Large intestine (tissue), 3 donors: ENCODE measurements at regions not wholly inside any gene's neighbourhood (a gene's known extent, or its start where the extent isn't known, plus 50 kb on each side); places are given as distances from the start of the nearest gene placed in this dataset.
"Not testable (repeated sequence)": the region's sequence is repeated elsewhere in the genome, so short reads cannot be mapped to it uniquely, and the experiment has no call there.

Experiments used
- DNase-seq, 2 donors: peaks; one replicate each; pipeline versions ENCODE4 v3.0.0 to v3.0.0-alpha.2; 2013
- H3K27ac ChIP-seq: one replicate; pipeline ENCODE4 v1.5.1; 2013; ENCODE audit warnings: low read length
- H3K27me3 ChIP-seq: 2 replicates; pipeline ENCODE4 v1.6.1; 2013; ENCODE audit warnings: low read length; ENCODE audit not compliant: control insufficient read depth, insufficient read depth
- H3K36me3 ChIP-seq: 2 replicates; pipeline ENCODE4 v1.6.1; 2013; ENCODE audit warnings: low read length; ENCODE audit not compliant: control insufficient read depth, insufficient read depth
- H3K4me1 ChIP-seq: one replicate; pipeline ENCODE4 v1.6.1; 2013; ENCODE audit warnings: low read length; ENCODE audit not compliant: control insufficient read depth, insufficient read depth
- H3K4me3 ChIP-seq: one replicate; pipeline ENCODE4 v1.5.1; 2013; ENCODE audit warnings: low read length
- H3K9me3 ChIP-seq: one replicate; pipeline ENCODE4 v1.6.1; 2013; ENCODE audit warnings: mild to moderate bottlenecking, low read depth, low read length, moderate library complexity; ENCODE audit not compliant: control insufficient read depth
- WGBS: methylation state at CpG from one replicate; pipeline ENCODE4 v1.1.5; 2013; ENCODE audit warnings: low lambda C conversion rate; ENCODE audit not compliant: insufficient coverage; 5-methylcytosine and 5-hydroxymethylcytosine counted together

DNA sequence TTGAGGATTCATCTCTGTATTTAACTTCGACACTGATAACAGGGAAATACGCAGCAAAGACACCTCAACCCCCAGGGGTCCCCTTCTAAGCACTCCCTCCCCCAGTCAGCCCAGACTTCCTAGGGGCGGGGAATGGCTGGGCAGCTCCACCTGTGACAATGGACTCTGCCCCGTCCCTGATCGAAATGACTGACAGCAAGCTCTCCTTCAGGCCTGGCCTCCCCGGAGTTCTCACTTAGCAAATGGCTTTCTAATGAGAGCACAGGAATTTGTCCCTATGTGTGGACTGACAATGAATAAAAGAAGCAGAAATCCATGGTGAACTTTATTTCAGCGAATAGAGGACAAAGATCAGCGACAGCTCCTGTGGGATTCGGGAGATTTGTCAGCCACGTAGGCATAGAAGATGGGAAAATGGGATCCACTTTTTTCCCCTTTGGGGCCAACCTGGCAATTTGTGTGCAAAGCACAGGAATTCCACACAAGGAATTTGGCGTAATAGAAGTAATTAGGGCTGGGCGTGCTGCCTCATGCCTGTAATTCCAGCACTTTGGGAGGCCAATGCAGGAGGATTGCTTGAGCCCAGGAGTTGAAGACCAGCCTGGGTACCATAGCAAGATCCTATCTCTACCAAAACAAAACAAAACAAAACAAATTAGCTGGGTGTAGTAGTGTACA lies 63.8 kb downstream of the TNFAIP2 start:
- Histone ChIP-seq H3K9me3 (peaks cover 12% of the 10 kb centered on the region), H3K27me3 (peaks cover 5% of the 10 kb centered on the region), H3K4me1 (peaks cover 38% of the 10 kb centered on the region), H3K36me3 (no peaks in the 10 kb centered on the region), H3K27ac (peak overlapping the region; percentile 83), H3K4me3 (peak overlapping the region; percentile 27)
- 33% methylated on average over 1 of the region's 12 CpGs for WGBS
- DNase-seq = peak; percentile 89 to 93

DNA sequence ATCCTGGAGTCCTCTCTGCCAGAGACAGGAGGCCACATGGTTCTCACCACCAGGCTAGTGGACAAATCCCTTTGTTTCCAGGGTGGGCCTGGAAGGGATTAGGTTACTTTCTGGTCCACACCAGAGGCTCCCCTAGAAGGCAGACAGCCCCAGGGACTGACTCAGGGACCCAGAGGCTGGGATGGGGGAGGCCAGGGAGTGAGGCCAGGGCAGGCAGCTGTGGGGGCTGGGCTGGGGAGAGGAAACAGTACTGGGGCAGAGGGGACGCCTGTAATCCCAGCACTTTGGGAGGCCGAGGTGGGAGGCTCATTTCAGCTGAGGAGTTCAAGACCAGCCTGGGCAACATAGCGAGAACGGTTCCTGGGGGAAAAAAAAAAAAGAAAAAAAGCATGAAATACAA lies 64.7 kb downstream of the TNFAIP2 start:
- peaks cover 5% of the 10 kb centered on the region for H3K27me3 ChIP-seq
- peaks cover 44% of the 10 kb centered on the region for H3K4me1 ChIP-seq
- DNase-seq = no peak
- H3K36me3 ChIP-seq = no peaks in the 10 kb centered on the region
- H3K4me3 ChIP-seq = no peak overlapping the region
- H3K27ac ChIP-seq = peak overlapping the region; percentile 83
- WGBS = 100% methylated on average over 3 of the region's 4 CpGs
- peaks cover 12% of the 10 kb centered on the region for H3K9me3 ChIP-seq

DNA sequence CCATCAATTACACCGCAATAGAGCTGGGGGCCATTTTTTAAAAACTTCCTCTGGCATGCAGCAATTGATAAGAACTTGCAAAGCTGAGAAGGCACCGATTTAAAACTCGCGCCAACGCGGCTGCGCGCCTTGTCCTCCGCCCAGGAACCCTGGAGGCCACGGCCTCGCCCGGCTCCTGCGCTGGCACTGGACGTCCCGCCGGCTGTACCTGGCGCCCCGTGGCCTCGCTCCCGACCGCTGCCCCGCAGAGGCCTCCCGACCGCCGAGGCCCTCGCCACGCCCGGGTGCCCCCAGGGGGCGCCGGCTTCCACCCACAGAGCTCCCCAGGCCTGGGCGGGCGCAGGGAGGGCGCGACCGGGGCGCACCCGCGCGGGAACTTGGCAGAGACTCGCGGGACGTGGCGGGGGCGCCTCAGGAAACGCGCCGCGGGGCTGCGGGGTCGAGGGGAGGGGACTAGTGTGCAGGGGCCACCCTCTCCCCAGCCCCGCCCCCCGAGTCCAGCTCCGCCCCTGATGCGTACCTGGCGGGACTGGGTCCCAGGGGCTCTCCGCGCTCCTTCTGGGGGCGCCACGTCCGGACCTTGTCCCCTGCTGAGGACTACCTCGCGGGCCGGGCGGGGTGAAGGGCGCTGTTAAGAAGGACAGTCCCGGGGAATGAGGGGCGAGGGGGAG lies 65.7 kb downstream of the TNFAIP2 start:
- WGBS = no CpG with 5 or more reads among the region's 67 CpGs
- peak overlapping the region; percentile 83 for H3K27ac ChIP-seq
- peaks cover 18% of the 10 kb centered on the region for H3K9me3 ChIP-seq
- peaks cover 5% of the 10 kb centered on the region for H3K27me3 ChIP-seq
- H3K4me3 ChIP-seq = peak overlapping the region; percentile 50
- peaks cover 44% of the 10 kb centered on the region for H3K4me1 ChIP-seq
- peak; percentile 66 to 86 for DNase-seq
- no peaks in the 10 kb centered on the region for H3K36me3 ChIP-seq

- no CpG with 5 or more reads among the region's 48 CpGs for WGBS
- peak in 1 of 2 donors; percentile 2 for DNase-seq
- peak overlapping the region; percentile 50 for H3K4me3 ChIP-seq
- peaks cover 44% of the 10 kb centered on the region for H3K4me1 ChIP-seq
- peak overlapping the region; percentile 32 for H3K27ac ChIP-seq
- peaks cover 18% of the 10 kb centered on the region for H3K9me3 ChIP-seq
- H3K36me3 ChIP-seq = no peaks in the 10 kb centered on the region
- H3K27me3 ChIP-seq = peaks cover 5% of the 10 kb centered on the region
Measured at GRCh38 chr14:103189481-103190470, 66.5 kb downstream of the TNFAIP2 start.

GRCh38 chr14:103190741-103191140 lies 67.5 kb downstream of the TNFAIP2 start:
- H3K4me1 ChIP-seq = peaks cover 44% of the 10 kb centered on the region
- H3K27ac ChIP-seq = peak overlapping the region; percentile 28
- no peak for DNase-seq
- H3K4me3 ChIP-seq = no peak overlapping the region
- WGBS = no CpG with 5 or more reads among the region's 11 CpGs
- H3K27me3 ChIP-seq = peaks cover 5% of the 10 kb centered on the region
- no peaks in the 10 kb centered on the region for H3K36me3 ChIP-seq
- peaks cover 18% of the 10 kb centered on the region for H3K9me3 ChIP-seq

GRCh38 chr14:103191844-103192243 lies 68.6 kb downstream of the TNFAIP2 start:
- Histone ChIP-seq H3K36me3 (no peaks in the 10 kb centered on the region), H3K27me3 (peaks cover 5% of the 10 kb centered on the region), H3K4me1 (peaks cover 36% of the 10 kb centered on the region), H3K9me3 (peaks cover 18% of the 10 kb centered on the region), H3K4me3 (no peak overlapping the region), H3K27ac (peak overlapping the region; percentile 94)
- WGBS = 100% methylated on average over 1 of the region's 3 CpGs
- no peak for DNase-seq

DNA sequence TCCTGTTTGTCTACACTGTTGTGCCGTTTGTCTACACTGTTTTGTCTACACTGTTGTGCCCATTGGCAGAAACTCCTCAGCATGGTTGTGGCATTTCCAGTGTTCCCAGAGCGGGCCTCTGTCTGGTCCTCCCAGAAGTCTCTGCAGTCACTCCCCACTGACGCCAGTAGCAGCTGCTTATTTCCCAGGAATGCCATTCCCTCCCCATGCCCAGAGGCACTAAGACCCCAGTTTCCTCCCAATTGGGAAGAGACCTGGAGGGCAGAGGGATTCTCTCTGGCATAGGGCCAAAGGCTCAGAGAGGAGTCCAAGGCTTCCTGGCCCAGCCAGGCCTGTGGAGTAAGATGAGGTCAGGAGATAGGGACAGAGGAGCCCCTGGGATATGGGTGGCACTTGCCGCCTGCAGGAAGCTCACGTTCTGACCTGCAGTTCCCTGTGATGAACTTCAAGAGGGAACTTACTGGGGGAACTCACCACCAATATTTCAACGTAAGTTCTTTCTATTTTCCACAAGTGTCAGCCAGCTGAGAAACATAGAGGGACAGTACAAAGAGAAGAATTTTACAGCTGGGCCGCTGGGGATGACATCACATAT lies 69.1 kb downstream of the TNFAIP2 start:
- Histone ChIP-seq H3K4me3 (no peak overlapping the region), H3K36me3 (no peaks in the 10 kb centered on the region), H3K9me3 (peaks cover 18% of the 10 kb centered on the region), H3K27me3 (peaks cover 5% of the 10 kb centered on the region), H3K27ac (peak overlapping the region; percentile 94), H3K4me1 (peaks cover 31% of the 10 kb centered on the region)
- WGBS = no CpG with 5 or more reads among the region's 7 CpGs
- peak in 1 of 2 donors; percentile 74 for DNase-seq

DNA sequence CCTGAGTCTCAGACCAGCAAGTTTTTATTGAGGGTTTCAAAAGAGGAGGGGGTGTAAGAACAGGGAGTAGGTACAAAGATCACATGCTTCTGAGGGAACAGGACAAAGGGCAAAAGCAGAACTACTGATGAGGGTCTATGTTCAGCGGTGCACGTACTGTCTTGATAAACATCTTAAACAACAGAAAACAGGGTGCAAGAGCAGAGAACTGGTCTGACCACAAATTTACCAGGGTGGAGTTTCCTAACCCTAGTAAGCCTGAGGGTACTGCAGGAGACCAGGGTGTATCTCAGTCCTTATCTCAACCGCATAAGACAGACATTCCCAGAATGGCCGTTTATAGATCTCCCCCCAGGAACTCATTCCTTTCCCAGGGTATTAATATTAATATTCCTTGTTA lies 69.6 kb downstream of the TNFAIP2 start:
- H3K4me3 ChIP-seq, H3K36me3 ChIP-seq, H3K27me3 ChIP-seq, DNase-seq: not testable (repeated sequence)
- Histone ChIP-seq H3K9me3 (peaks cover 17% of the 10 kb centered on the region), H3K4me1 (peaks cover 26% of the 10 kb centered on the region), H3K27ac (peak overlapping the region; percentile 94)
- no CpG with 5 or more reads among the region's 4 CpGs for WGBS

DNA sequence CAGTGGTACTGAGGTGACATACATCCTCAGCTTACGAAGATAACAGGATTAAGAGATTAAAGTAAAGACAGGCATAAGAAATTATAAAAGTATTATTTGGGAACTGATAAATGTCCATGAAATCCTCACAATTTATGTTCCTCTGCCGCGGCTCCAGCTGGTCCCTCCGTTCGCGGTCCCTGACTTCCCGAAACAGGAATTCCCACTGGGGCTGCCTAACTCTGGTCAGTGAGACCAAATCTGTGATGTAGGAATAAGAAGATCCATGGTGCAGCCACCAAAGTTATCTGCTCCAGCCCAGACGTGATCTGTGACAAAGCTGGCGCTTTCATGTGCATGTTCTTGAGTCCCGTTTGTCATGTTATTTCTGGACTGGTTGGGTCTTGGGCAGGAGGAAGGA lies 70.2 kb downstream of the TNFAIP2 start:
- H3K4me1 ChIP-seq = peaks cover 25% of the 10 kb centered on the region
- not testable (repeated sequence) for H3K36me3 ChIP-seq, H3K27me3 ChIP-seq, H3K27ac ChIP-seq, DNase-seq, H3K4me3 ChIP-seq
- WGBS = no CpG with 5 or more reads among the region's 10 CpGs
- peaks cover 15% of the 10 kb centered on the region for H3K9me3 ChIP-seq
